T-cell (primary cell): ENCODE measurements at regions not wholly inside any gene's neighbourhood (a gene's known extent, or its start where the extent isn't known, plus 50 kb on each side); places are given as distances from the start of the nearest gene placed in this dataset.
A peak's percentile ranks its signal among the peaks of the same experiment; 100 is the strongest.
"Not testable (repeated sequence)": the region's sequence is repeated elsewhere in the genome, so short reads cannot be mapped to it uniquely, and the experiment has no call there.

Experiments used
- ATAC-seq, 4 experiments: fragments of 200-7000 bp in 3 of 4; fragments of 150-1000 bp in 1 of 4; cut with Tn5 transposase; replicated peaks in 1 of 4; 1 replicate in 3 of 4; 2 replicates in 1 of 4; pipeline ENCODE4 v1.10.0; 2021; ENCODE audit warnings: moderate library complexity in 3 of 4, mild to moderate bottlenecking in 2 of 4, moderate number of reproducible peaks in 1 of 4
- CTCF ChIA-PET, 2 donors: fragments of 300-600 bp; sonication (Branson Sonifier 250); formaldehyde crosslinking; loops; one replicate each; lab custom pipeline; 2022; ENCODE audit warnings: antibody characterized with exemption in 2 of 2; lab: Charles Lee
- POLR2A ChIA-PET, 2 donors: fragments of 300-600 bp; sonication (Branson Sonifier 250); formaldehyde crosslinking; loops; one replicate each; lab custom pipeline; 2022; ENCODE audit warnings: antibody characterized with exemption in 2 of 2; lab: Charles Lee
- DNase-seq, 35 experiments: peaks; one replicate each; pipeline versions ENCODE4 v3.0.0 to v3.0.0-alpha.2; 2013 to 2023
- H3K27ac ChIP-seq: one replicate; pipeline ENCODE4 v1.5.1; 2013; ENCODE audit warnings: low read length
- H3K27me3 ChIP-seq, 2 experiments: replicated peaks in 1 of 2; 1 replicate in 1 of 2; 2 replicates in 1 of 2; pipeline versions ENCODE4 v1.6.1 to v1.7.0; 2013; ENCODE audit warnings: low read length in 1 of 2, mixed read lengths in 1 of 2; ENCODE audit not compliant: control insufficient read depth in 2 of 2, insufficient read depth in 2 of 2; ENCODE audit errors: extremely low read depth in 1 of 2
- H3K36me3 ChIP-seq, 2 donors: 1 replicate in 1 of 2; 2 replicates in 1 of 2; pipeline versions ENCODE4 v1.6.1 to v1.7.0; 2013; ENCODE audit warnings: low read length in 1 of 2; ENCODE audit not compliant: control insufficient read depth in 2 of 2, insufficient read depth in 1 of 2; ENCODE audit errors: extremely low read depth in 1 of 2
- H3K4me1 ChIP-seq, 2 experiments: 1 replicate in 1 of 2; 2 replicates in 1 of 2; pipeline versions ENCODE4 v1.6.1 to v1.7.0; 2013; ENCODE audit warnings: low read length in 2 of 2, mixed read lengths in 1 of 2; ENCODE audit not compliant: insufficient read depth in 2 of 2, control insufficient read depth in 1 of 2; ENCODE audit errors: extremely low read depth in 1 of 2
- H3K4me3 ChIP-seq, 2 donors: 1 replicate in 1 of 2; 2 replicates in 1 of 2; pipeline versions ENCODE4 v1.5.1 to v1.7.0; 2013; ENCODE audit warnings: mild to moderate bottlenecking in 2 of 2, low read length in 1 of 2, moderate library complexity in 1 of 2; ENCODE audit not compliant: control insufficient read depth in 1 of 2; ENCODE audit errors: extremely low read depth in 1 of 2
- H3K9me3 ChIP-seq: 2 replicates; pipeline ENCODE4 v1.7.0; 2013
- H3K27ac Mint-ChIP-seq, 2 donors: one replicate each; pipeline ENCODE4 v1.8.0; 2020 to 2021; ENCODE audit warnings: mild to moderate bottlenecking in 2 of 2, mixed read lengths in 2 of 2
- H3K27me3 Mint-ChIP-seq, 2 donors: one replicate each; pipeline ENCODE4 v1.8.0; 2021 to 2022; ENCODE audit warnings: mixed read lengths in 2 of 2
- H3K36me3 Mint-ChIP-seq: one replicate; pipeline ENCODE4 v1.8.0; 2021; ENCODE audit warnings: mixed read lengths
- H3K4me1 Mint-ChIP-seq, 3 donors: one replicate each; pipeline ENCODE4 v1.8.0; 2020 to 2022; ENCODE audit warnings: mixed read lengths in 3 of 3, mild to moderate bottlenecking in 1 of 3
- H3K4me3 Mint-ChIP-seq, 3 donors: one replicate each; pipeline ENCODE4 v1.8.0; 2020 to 2022; ENCODE audit warnings: mild to moderate bottlenecking in 3 of 3, mixed read lengths in 3 of 3, moderate library complexity in 3 of 3
- H3K9me3 Mint-ChIP-seq, 3 donors: one replicate each; pipeline ENCODE4 v1.8.0; 2020 to 2022; ENCODE audit warnings: mixed read lengths in 3 of 3
- WGBS: methylation state at CpG from one replicate; pipeline ENCODE4 v1.1.5; 2013; ENCODE audit warnings: missing lambda C conversion rate; ENCODE audit not compliant: insufficient coverage; 5-methylcytosine and 5-hydroxymethylcytosine counted together

GRCh38 chr5:164504141-164504772 lies 998.8 kb downstream of the MAT2B start:
- 42% methylated on average over 2 of the region's 7 CpGs for WGBS

GRCh38 chr5:164505791-164506190 lies 1000.4 kb downstream of the MAT2B start:
- Mint-ChIP-seq H3K4me3 (no peak overlapping the region), H3K36me3 (no peaks in the 10 kb centered on the region), H3K27me3 (peaks cover 0 to 4% of the 10 kb centered on the region in 2 donors), H3K4me1 (no peaks in the 10 kb centered on the region), H3K9me3 (peaks cover 0 to 4% (median 4%) of the 10 kb centered on the region in 3 donors), H3K27ac (no peak overlapping the region)
- no peaks in the 10 kb centered on the region for H3K9me3 ChIP-seq
- H3K36me3 ChIP-seq: no peaks in the 10 kb centered on the region
- ChIA-PET CTCF (interaction anchor here in 1 of 2 donors (1.0 kb wide), 1 partner anchor 940 kb away, joined by 3 read pairs; no protein-coding TSS in a partner anchor), POLR2A (no interaction called here)
- no peak overlapping the region for H3K27ac ChIP-seq
- no peak overlapping the region for H3K4me3 ChIP-seq
- no peaks in the 10 kb centered on the region for H3K4me1 ChIP-seq
- ATAC-seq (no peak), DNase-seq (no peak)
- 60% methylated on average over 3 of the region's 4 CpGs for WGBS
- H3K27me3 ChIP-seq: no peaks in the 10 kb centered on the region

More at GRCh38 chr5:164504141-164504772, 998.8 kb downstream of the MAT2B start:
- POLR2A ChIA-PET: no interaction called here
- no peak overlapping the region for H3K4me3 Mint-ChIP-seq
- Histone ChIP-seq H3K36me3 (no peaks in the 10 kb centered on the region), H3K4me3 (no peak overlapping the region), H3K4me1 (no peaks in the 10 kb centered on the region), H3K27me3 (no peaks in the 10 kb centered on the region), H3K27ac (no peak overlapping the region), H3K9me3 (no peaks in the 10 kb centered on the region)
- DNase-seq: peak in 1 of 35 experiments; percentile 31
- ATAC-seq: no peak
- peaks cover 0 to 4% of the 10 kb centered on the region in 2 donors for H3K27me3 Mint-ChIP-seq
- CTCF ChIA-PET: interaction anchor here in 1 of 2 donors (1.1 kb wide), 2 partner anchors 808 to 941 kb away, joined by 3 to 4 read pairs; no protein-coding TSS in a partner anchor
- H3K27ac Mint-ChIP-seq: no peak overlapping the region
- H3K9me3 Mint-ChIP-seq: peaks cover 0 to 4% (median 4%) of the 10 kb centered on the region in 3 donors
- H3K36me3 Mint-ChIP-seq: no peaks in the 10 kb centered on the region
- H3K4me1 Mint-ChIP-seq: no peaks in the 10 kb centered on the region

GRCh38 chr5:164518067-164518740 lies 1012.8 kb downstream of the MAT2B start:
- H3K36me3 ChIP-seq: no peaks in the 10 kb centered on the region
- Mint-ChIP-seq H3K4me1 (no peaks in the 10 kb centered on the region), H3K27me3 (no peaks in the 10 kb centered on the region), H3K27ac (no peak overlapping the region), H3K4me3 (no peak overlapping the region), H3K9me3 (peaks cover 7 to 14% (median 13%) of the 10 kb centered on the region in 3 donors), H3K36me3 (no peaks in the 10 kb centered on the region)
- H3K4me3 ChIP-seq: no peak overlapping the region
- H3K27me3 ChIP-seq: no peaks in the 10 kb centered on the region
- no peaks in the 10 kb centered on the region for H3K9me3 ChIP-seq
- no peak overlapping the region for H3K27ac ChIP-seq
- ATAC-seq (no peak), DNase-seq (no peak)
- POLR2A ChIA-PET: no interaction called here
- WGBS: no CpG with 5 or more reads among the region's 1 CpG
- H3K4me1 ChIP-seq: no peaks in the 10 kb centered on the region
- CTCF ChIA-PET: interaction anchor here in 1 of 2 donors (0.8 kb wide), 1 partner anchor 27 kb away, joined by 4 read pairs; no protein-coding TSS in a partner anchor

- Mint-ChIP-seq H3K4me3 (no peak overlapping the region), H3K36me3 (no peaks in the 10 kb centered on the region), H3K27ac (no peak overlapping the region), H3K9me3 (peaks cover 6 to 14% (median 13%) of the 10 kb centered on the region in 3 donors), H3K27me3 (no peaks in the 10 kb centered on the region), H3K4me1 (no peaks in the 10 kb centered on the region)
- 85% methylated on average over 4 of the region's 4 CpGs for WGBS
- H3K36me3 ChIP-seq: no peaks in the 10 kb centered on the region
- ChIA-PET CTCF (no interaction called here), POLR2A (no interaction called here)
- no peak for DNase-seq
- H3K9me3 ChIP-seq: no peaks in the 10 kb centered on the region
- H3K27me3 ChIP-seq: no peaks in the 10 kb centered on the region
- no peak for ATAC-seq
- no peaks in the 10 kb centered on the region for H3K4me1 ChIP-seq
- H3K27ac ChIP-seq: no peak overlapping the region
- no peak overlapping the region for H3K4me3 ChIP-seq
Observed at GRCh38 chr5:164518741-164519080, 1013.3 kb downstream of the MAT2B start.

GRCh38 chr5:164532235-164532900 lies 1026.9 kb downstream of the MAT2B start:
- POLR2A ChIA-PET: no interaction called here
- Histone ChIP-seq H3K9me3 (no peaks in the 10 kb centered on the region), H3K4me3 (no peak overlapping the region), H3K36me3 (no peaks in the 10 kb centered on the region), H3K27ac (no peak overlapping the region), H3K4me1 (no peaks in the 10 kb centered on the region), H3K27me3 (no peaks in the 10 kb centered on the region)
- DNase-seq: no peak
- no CpG with 5 or more reads among the region's 4 CpGs for WGBS
- no peak overlapping the region for H3K27ac Mint-ChIP-seq
- ATAC-seq: no peak
- no peak overlapping the region for H3K4me3 Mint-ChIP-seq
- peaks cover 0 to 4% (median 2%) of the 10 kb centered on the region in 3 donors for H3K9me3 Mint-ChIP-seq
- H3K27me3 Mint-ChIP-seq: no peaks in the 10 kb centered on the region
- no peaks in the 10 kb centered on the region for H3K4me1 Mint-ChIP-seq
- no peaks in the 10 kb centered on the region for H3K36me3 Mint-ChIP-seq
- CTCF ChIA-PET: no interaction called here

DNA sequence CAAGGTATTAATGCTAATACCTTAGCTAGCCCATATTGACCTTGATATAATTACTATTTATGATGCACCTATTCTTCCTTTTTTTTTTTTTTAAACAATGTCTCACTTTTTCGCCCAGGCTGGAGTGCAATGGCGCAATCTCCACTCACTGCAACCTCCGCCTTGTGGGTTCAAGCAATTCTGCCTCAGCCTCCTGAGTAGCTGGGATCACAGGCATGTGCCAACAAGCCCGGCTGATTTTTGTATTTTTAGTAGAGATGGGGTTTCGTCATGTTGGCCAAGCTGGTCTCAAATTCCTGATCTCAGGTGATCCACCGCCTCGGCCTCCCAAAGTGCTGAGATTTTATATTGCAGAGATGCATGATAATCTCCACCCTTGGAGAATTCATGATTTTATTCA lies 1028.0 kb downstream of the MAT2B start:
- H3K27me3 Mint-ChIP-seq, H3K27me3 ChIP-seq, H3K9me3 ChIP-seq, H3K36me3 ChIP-seq, H3K4me1 Mint-ChIP-seq, H3K9me3 Mint-ChIP-seq, H3K27ac ChIP-seq, H3K36me3 Mint-ChIP-seq, ATAC-seq, H3K4me1 ChIP-seq, POLR2A ChIA-PET, H3K4me3 Mint-ChIP-seq, H3K4me3 ChIP-seq, DNase-seq, H3K27ac Mint-ChIP-seq: not testable (repeated sequence)
- 88% methylated on average over 2 of the region's 7 CpGs for WGBS
- CTCF ChIA-PET: interaction anchor here in 1 of 2 donors (0.6 kb wide), 1 partner anchor 369 kb away, joined by 3 read pairs; no protein-coding TSS in a partner anchor
